GM18867 (cell line): ENCODE measurements at regions not wholly inside any gene's neighbourhood (a gene's known extent, or its start where the extent isn't known, plus 50 kb on each side); places are given as distances from the start of the nearest gene placed in this dataset.
"Not testable (repeated sequence)": the region's sequence is repeated elsewhere in the genome, so short reads cannot be mapped to it uniquely, and the experiment has no call there.

ENCODE experiments used
- ATAC-seq: cut with Tn5 transposase; IDR thresholded peaks from one replicate; pipeline ENCODE4 v1.9.1; 2021; ENCODE audit warnings: mild to moderate bottlenecking, moderate library complexity; ENCODE audit not compliant: unreplicated experiment

- ATAC-seq: no peak
Observed at GRCh38 chr17:63019138-63019873, 53.3 kb downstream of the TANC2 start.

- ATAC-seq: no peak
Observed at GRCh38 chr17:63022567-63022966, 56.5 kb downstream of the TANC2 start.

GRCh38 chr17:63023049-63023448 lies 57.0 kb downstream of the TANC2 start:
- ATAC-seq: no peak

GRCh38 chr17:63024201-63024600 lies 58.2 kb downstream of the TANC2 start:
- ATAC-seq: no peak

GRCh38 chr17:63024716-63025115 lies 58.7 kb downstream of the TANC2 start:
- no peak for ATAC-seq

- ATAC-seq: not testable (repeated sequence)
Observed at GRCh38 chr17:63025637-63026036, 59.6 kb downstream of the TANC2 start.

- no peak for ATAC-seq
Observed at GRCh38 chr17:63029541-63029940, 63.5 kb downstream of the TANC2 start.

GRCh38 chr17:63032142-63032541 lies 66.1 kb downstream of the TANC2 start:
- no peak for ATAC-seq

- no peak for ATAC-seq
Observed at GRCh38 chr17:63033142-63033541, 67.1 kb downstream of the TANC2 start.

GRCh38 chr17:63035271-63035670 lies 69.2 kb downstream of the TANC2 start:
- ATAC-seq: no peak

GRCh38 chr17:63035695-63036094 lies 69.7 kb downstream of the TANC2 start:
- ATAC-seq: no peak

- ATAC-seq: no peak
Observed at GRCh38 chr17:63039342-63039741, 73.3 kb downstream of the TANC2 start.

GRCh38 chr17:63039899-63040602 lies 74.0 kb downstream of the TANC2 start:
- no peak for ATAC-seq

- ATAC-seq: no peak
Observed at GRCh38 chr17:63040816-63041215, 74.8 kb downstream of the TANC2 start.

GRCh38 chr17:63041251-63041650 lies 75.2 kb downstream of the TANC2 start:
- no peak for ATAC-seq

- no peak for ATAC-seq
Observed at GRCh38 chr17:63041722-63042121, 75.7 kb downstream of the TANC2 start.

GRCh38 chr17:63042256-63042812 lies 76.3 kb downstream of the TANC2 start:
- no peak for ATAC-seq

- not testable (repeated sequence) for ATAC-seq
Observed at GRCh38 chr17:63057560-63057959, 91.5 kb downstream of the TANC2 start.

- no peak for ATAC-seq
Observed at GRCh38 chr17:63066158-63066813, 100.3 kb downstream of the TANC2 start.

- no peak for ATAC-seq
Observed at GRCh38 chr17:63069245-63069644, 103.2 kb downstream of the TANC2 start.

- no peak for ATAC-seq
Observed at GRCh38 chr17:63070031-63070430, 104.0 kb downstream of the TANC2 start.

- no peak for ATAC-seq
Observed at GRCh38 chr17:63071797-63072196, 105.8 kb downstream of the TANC2 start.
